SK-N-MC (cell line): ENCODE measurements at regions not wholly inside any gene's neighbourhood (a gene's known extent, or its start where the extent isn't known, plus 50 kb on each side); places are given as distances from the start of the nearest gene placed in this dataset.

ENCODE experiments used
- DNase-seq: peaks from one replicate; pipeline ENCODE4 v3.0.0-alpha.2; 2011; ENCODE audit warnings: low read depth, low spot score
- H3K27ac ChIP-seq: fragments of 200-600 bp; sonication (generic); 2 replicates; pipeline ENCODE4 v1.5.1; 2016; ENCODE audit warnings: mixed run types
- H3K36me3 ChIP-seq: fragments of 200-600 bp; sonication (generic); 2 replicates; pipeline ENCODE4 v1.6.1; 2017; ENCODE audit warnings: antibody characterized with exemption, low read length, mixed read lengths; ENCODE audit not compliant: insufficient read depth
- H3K4me3 ChIP-seq: fragments of 200-600 bp; sonication (generic); 2 replicates; pipeline ENCODE4 v1.5.1; 2016
- H3K9ac ChIP-seq: fragments of 200-600 bp; sonication (generic); 2 replicates; pipeline ENCODE4 v1.8.0; 2017; ENCODE audit warnings: mixed run types, mixed read lengths; ENCODE audit not compliant: insufficient read length
- H3K9me3 ChIP-seq: fragments of 200-600 bp; sonication (generic); 2 replicates; pipeline ENCODE4 v1.6.1; 2017; ENCODE audit warnings: low read depth, mild to moderate bottlenecking, antibody characterized with exemption, low read length, moderate library complexity, mixed read lengths
- EZH2 ChIP-seq: fragments of 200-600 bp; sonication (generic); IDR thresholded peaks from one replicate; pipeline ENCODE4 v1.6.1; 2017; ENCODE audit warnings: antibody characterized with exemption
- FOXP2 ChIP-seq: optimal IDR thresholded peaks from 2 replicates; pipeline ENCODE3; 2011; ENCODE audit warnings: mild to moderate bottlenecking, moderate library complexity; ENCODE audit not compliant: insufficient read depth; ENCODE audit errors: extremely low read length, control extremely low read depth
- POLR2AphosphoS5 ChIP-seq: IDR thresholded peaks from 2 replicates; pipeline ENCODE4 v1.6.1; 2012; ENCODE audit warnings: mild to moderate bottlenecking, low read depth, low read length, borderline replicate concordance

- no peak for DNase-seq
- TF ChIP-seq POLR2AphosphoS5 = no peak
- TF ChIP-seq EZH2 = no peak
- no peak for TF ChIP-seq FOXP2
- Histone ChIP-seq H3K9ac (no peak overlapping the region), H3K36me3 (no peaks in the 10 kb centered on the region), H3K9me3 (no peaks in the 10 kb centered on the region), H3K4me3 (no peak overlapping the region), H3K27ac (no peak overlapping the region)
Measured at GRCh38 chr1:76018045-76018444, 56.5 kb upstream of the ST6GALNAC3 start.

GRCh38 chr1:76021846-76022245 is 52.7 kb upstream of the ST6GALNAC3 start:
- TF ChIP-seq EZH2 = no peak
- no peak for TF ChIP-seq POLR2AphosphoS5
- TF ChIP-seq FOXP2 = no peak
- no peak for DNase-seq
- Histone ChIP-seq H3K36me3 (no peaks in the 10 kb centered on the region), H3K4me3 (no peak overlapping the region), H3K27ac (no peak overlapping the region), H3K9me3 (no peaks in the 10 kb centered on the region), H3K9ac (no peak overlapping the region)

- H3K9ac ChIP-seq = no peak overlapping the region
- no peaks in the 10 kb centered on the region for H3K36me3 ChIP-seq
- H3K4me3 ChIP-seq = no peak overlapping the region
- no peak for TF ChIP-seq POLR2AphosphoS5
- no peak overlapping the region for H3K27ac ChIP-seq
- no peak for DNase-seq
- H3K9me3 ChIP-seq = no peaks in the 10 kb centered on the region
Measured at GRCh38 chr1:76023669-76024435, 50.7 kb upstream of the ST6GALNAC3 start.
